Endothelial cell of umbilical vein (primary cell): ENCODE measurements at regions not wholly inside any gene's neighbourhood (a gene's known extent, or its start where the extent isn't known, plus 50 kb on each side); places are given as distances from the start of the nearest gene placed in this dataset.

ENCODE experiments used
- BruUV-seq: library from RNA; stranded (reverse); fragments of 400-500 nt; replicated peaks from 2 replicates; lab custom pipeline; 2021; lab: Mats Ljungman, UMichigan
- CTCF ChIA-PET: fragments of 300-600, 350-600 bp; sonication (Branson Sonifier 250); formaldehyde crosslinking; loops from one replicate; lab custom pipeline; 2021; ENCODE audit warnings: antibody characterized with exemption, inconsistent platforms; lab: Charles Lee
- POLR2A ChIA-PET: fragments of 300-600, 350-600 bp; sonication (Branson Sonifier 250); formaldehyde crosslinking; loops from one replicate; lab custom pipeline; 2021; ENCODE audit warnings: antibody characterized with exemption, inconsistent platforms; lab: Charles Lee
- DNase-seq: peaks from one replicate; pipeline ENCODE4 v3.0.0-alpha.2; 2011; ENCODE audit warnings: low read depth, low spot score
- FAIRE-seq: peaks from 2 replicates; lab custom pipeline; 2011; peaks lifted over from hg19 to GRCh38; lab: Jason Lieb, UNC
- H2AFZ ChIP-seq: 2 replicates; pipeline ENCODE4 v1.6.0; 2012; ENCODE audit warnings: low read depth, low read length, control low read depth, inconsistent platforms
- H3K27ac ChIP-seq: 2 replicates; pipeline ENCODE4 v1.5.1; 2011; ENCODE audit warnings: low read depth, mild to moderate bottlenecking, control low read depth, low read length, moderate library complexity; ENCODE audit not compliant: insufficient read depth
- H3K27me3 ChIP-seq, 2 experiments: 2 replicates each; pipeline versions ENCODE4 v1.6.0 to v1.6.1; 2011; ENCODE audit warnings: low read length in 2 of 2, mixed read lengths in 1 of 2; ENCODE audit not compliant: control insufficient read depth in 2 of 2, insufficient read depth in 2 of 2
- H3K36me3 ChIP-seq, 2 experiments: 2 replicates in 1 of 2; 3 replicates in 1 of 2; pipeline ENCODE4 v1.5.1; 2011; ENCODE audit warnings: low read length in 2 of 2, mild to moderate bottlenecking in 1 of 2, moderate library complexity in 1 of 2; ENCODE audit not compliant: control insufficient read depth in 2 of 2, insufficient read depth in 2 of 2; ENCODE audit errors: extremely low read depth in 1 of 2
- H3K4me1 ChIP-seq: 3 replicates; pipeline ENCODE4 v1.5.1; 2011; ENCODE audit warnings: mild to moderate bottlenecking, low read length; ENCODE audit not compliant: control insufficient read depth, insufficient read depth; ENCODE audit errors: extremely low read depth
- H3K4me2 ChIP-seq: 2 replicates; pipeline ENCODE4 v1.6.1; 2011; ENCODE audit warnings: low read length, control low read depth, mixed read lengths; ENCODE audit not compliant: insufficient read depth
- H3K4me3 ChIP-seq, 3 experiments: fragments of 200-600 bp in 1 of 3; sonication (generic), shearing (Covaris generic) in 1 of 3; replicated peaks in 1 of 3; 2 replicates each; pipeline ENCODE4 v1.5.1; 2011 to 2016; ENCODE audit warnings: control low read depth in 3 of 3, low read length in 3 of 3, mild to moderate bottlenecking in 2 of 3, inconsistent platforms in 1 of 3, low read depth in 1 of 3, moderate library complexity in 1 of 3; ENCODE audit not compliant: insufficient read depth in 1 of 3
- H3K79me2 ChIP-seq: 2 replicates; pipeline ENCODE4 v1.6.0; 2012; ENCODE audit warnings: low read length, inconsistent platforms; ENCODE audit not compliant: control insufficient read depth, insufficient read depth
- H3K9ac ChIP-seq: replicated peaks from 2 replicates; pipeline ENCODE3; 2011; ENCODE audit warnings: low read length, control low read depth; ENCODE audit not compliant: insufficient read depth; ENCODE audit errors: extremely low read depth
- H3K9me1 ChIP-seq: replicated peaks from 3 replicates; pipeline ENCODE4 v1.6.0; 2011; ENCODE audit warnings: mild to moderate bottlenecking, low read length; ENCODE audit not compliant: control insufficient read depth, insufficient read depth; ENCODE audit errors: extremely low read depth
- H3K9me3 ChIP-seq: replicated peaks from 2 replicates; pipeline ENCODE4 v1.5.1; 2012; ENCODE audit warnings: low read length, inconsistent platforms; ENCODE audit not compliant: control insufficient read depth, insufficient read depth
- H4K20me1 ChIP-seq: replicated peaks from 2 replicates; pipeline ENCODE3; 2011; ENCODE audit warnings: mild to moderate bottlenecking, low read length; ENCODE audit not compliant: control insufficient read depth, insufficient read depth; ENCODE audit errors: extremely low read depth
- CTCF ChIP-seq, 2 donors: IDR thresholded peaks; 1 replicate in 1 of 2; 2 replicates in 1 of 2; pipeline ENCODE4 v1.5.1; 2011; ENCODE audit warnings: low read length in 2 of 2, mild to moderate bottlenecking in 2 of 2, moderate library complexity in 2 of 2, control low read depth in 1 of 2, inconsistent platforms in 1 of 2, low read depth in 1 of 2; ENCODE audit not compliant: insufficient read depth in 1 of 2; ENCODE audit errors: extremely low read depth in 1 of 2
- EZH2 ChIP-seq: IDR thresholded peaks from 2 replicates; pipeline ENCODE4 v1.6.1; 2012; ENCODE audit warnings: borderline replicate concordance, low read depth, mild to moderate bottlenecking, moderate library complexity, low read length, inconsistent platforms; ENCODE audit not compliant: severe bottlenecking
- FOS ChIP-seq: IDR thresholded peaks from 2 replicates; pipeline ENCODE4 v1.6.1; 2011; ENCODE audit warnings: mild to moderate bottlenecking, low read length, moderate library complexity, borderline replicate concordance; ENCODE audit not compliant: insufficient read depth
- GATA2 ChIP-seq: IDR thresholded peaks from 2 replicates; pipeline ENCODE4 v1.7.0; 2011; ENCODE audit warnings: low read depth, mild to moderate bottlenecking, moderate library complexity, mixed read lengths, low read length; ENCODE audit not compliant: insufficient read length, insufficient read depth
- JUN ChIP-seq: IDR thresholded peaks from 2 replicates; pipeline ENCODE4 v1.6.1; 2011; ENCODE audit warnings: borderline replicate concordance, low read depth; ENCODE audit not compliant: insufficient read length, insufficient read depth
- MYC ChIP-seq: IDR thresholded peaks from one replicate; pipeline ENCODE4 v1.6.1; 2011; ENCODE audit warnings: mild to moderate bottlenecking, low read depth, low read length
- POLR2A ChIP-seq: IDR thresholded peaks from 2 replicates; pipeline ENCODE4 v1.6.1; 2012; ENCODE audit warnings: low read depth, mild to moderate bottlenecking, control low read depth, low read length
- POLR2AphosphoS5 ChIP-seq: IDR thresholded peaks from 2 replicates; pipeline ENCODE4 v1.6.1; 2012; ENCODE audit warnings: low read depth, mild to moderate bottlenecking, control low read depth, low read length, moderate library complexity; ENCODE audit not compliant: insufficient read depth
- dilution Hi-C: fragments of 300-500 bp; cut with MboI; formaldehyde crosslinking; loops from one replicate; pipeline ENCODE4 v1.15.0; 2019; ENCODE audit warnings: low sequenced_read_pairs; ENCODE audit not compliant: extremely low pct_ligation_motif_present
- intact Hi-C: fragments of 100-400 bp; cut with micrococcal nuclease; formaldehyde crosslinking; loops from one replicate; pipeline ENCODE4 v1.10.0; 2022
- TF ChIP-seq, protein P1 (sequence below): IDR thresholded peaks from 2 replicates; pipeline ENCODE4 v1.6.1; 2011; ENCODE audit not compliant: insufficient read depth, insufficient read length

DNA sequence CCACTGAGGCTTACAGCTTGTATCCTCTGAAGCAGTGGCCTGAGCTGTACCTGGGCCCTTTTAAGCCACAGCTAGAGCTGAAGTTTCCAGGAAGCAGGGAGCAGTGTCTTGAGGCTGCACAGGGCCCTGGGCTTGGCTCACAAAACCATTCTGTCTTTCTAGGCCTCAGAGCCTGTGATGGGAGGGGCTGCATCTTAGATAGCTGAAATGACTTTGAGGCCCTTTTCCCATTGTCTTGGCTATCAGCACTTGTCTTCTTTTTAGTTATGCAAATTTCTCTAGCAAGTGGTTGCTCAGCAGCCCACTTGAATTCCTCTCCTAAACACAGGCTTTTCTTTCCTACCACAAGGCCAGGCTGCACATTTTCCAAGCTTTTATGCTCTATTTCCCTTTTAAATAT lies 864.2 kb downstream of the REEP3 start:
- Histone ChIP-seq H4K20me1 (no peaks in the 10 kb centered on the region), H3K4me2 (no peak overlapping the region), H3K9me3 (no peaks in the 10 kb centered on the region), H3K79me2 (no peaks in the 10 kb centered on the region), H3K4me3 (no peak overlapping the region), H2AFZ (no peak overlapping the region), H3K9me1 (no peaks in the 10 kb centered on the region), H3K4me1 (no peaks in the 10 kb centered on the region), H3K27ac (no peak overlapping the region), H3K9ac (no peak overlapping the region), H3K36me3 (no peaks in the 10 kb centered on the region), H3K27me3 (no peaks in the 10 kb centered on the region)
- dilution Hi-C loops, result no loop called here
- FAIRE-seq (no peak), DNase-seq (no peak)
- ChIA-PET POLR2A (no interaction called here), CTCF (no interaction called here)
- intact Hi-C loops, result no loop called here
- TF ChIP-seq, protein P1, sequence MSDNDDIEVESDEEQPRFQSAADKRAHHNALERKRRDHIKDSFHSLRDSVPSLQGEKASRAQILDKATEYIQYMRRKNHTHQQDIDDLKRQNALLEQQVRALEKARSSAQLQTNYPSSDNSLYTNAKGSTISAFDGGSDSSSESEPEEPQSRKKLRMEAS, result no peak
- TF ChIP-seq CTCF (IDR thresholded peaks at IDR 0.05; ENCODE audit: extremely low read depth in 1 of 2, insufficient read depth in 1 of 2, low read depth in 1 of 2, low read length in 2 of 2), result no peak
- no peak for TF ChIP-seq EZH2
- TF ChIP-seq FOS, result no peak
- TF ChIP-seq JUN, result no peak
- TF ChIP-seq MYC, result no peak
- no peak for TF ChIP-seq GATA2
- no peak for TF ChIP-seq POLR2A
- no peak for TF ChIP-seq POLR2AphosphoS5
- no TSS peak for BruUV-seq
